Neural crest cell (in vitro differentiated cells): ENCODE measurements at regions not wholly inside any gene's neighbourhood (a gene's known extent, or its start where the extent isn't known, plus 50 kb on each side); places are given as distances from the start of the nearest gene placed in this dataset.

ENCODE experiments used
- DNase-seq: peaks from one replicate; pipeline ENCODE4 v3.0.0; 2021; ENCODE audit warnings: low read depth, mixed read lengths, low spot score
- H3K27ac Mint-ChIP-seq: one replicate; pipeline ENCODE4 v1.8.0; 2021; ENCODE audit warnings: mild to moderate bottlenecking, mixed read lengths; ENCODE audit not compliant: unreplicated experiment
- H3K27me3 Mint-ChIP-seq: 2 replicates; pipeline ENCODE4 v1.8.0; 2021; ENCODE audit warnings: low read depth, mild to moderate bottlenecking, mixed read lengths
- H3K36me3 Mint-ChIP-seq: 2 replicates; pipeline ENCODE4 v1.8.0; 2021; ENCODE audit warnings: low read depth, mild to moderate bottlenecking, mixed read lengths
- H3K4me1 Mint-ChIP-seq: 2 replicates; pipeline ENCODE4 v1.8.0; 2021; ENCODE audit warnings: mixed read lengths
- H3K4me3 Mint-ChIP-seq: one replicate; pipeline ENCODE4 v1.8.0; 2021; ENCODE audit warnings: mild to moderate bottlenecking, mixed read lengths
- H3K9me3 Mint-ChIP-seq: 2 replicates; pipeline ENCODE4 v1.8.0; 2021; ENCODE audit warnings: mixed read lengths
- CTCF ChIP-seq: fragments of 200-600 bp; sonication (generic); conservative IDR thresholded peaks from 2 replicates; pipeline ENCODE4 v1.5.0; 2021; ENCODE audit warnings: antibody characterized with exemption, mild to moderate bottlenecking

GRCh38 chr20:55251170-55251569, 754.1 kb downstream of the CBLN4 start:
- Mint-ChIP-seq H3K27me3 (no peaks in the 10 kb centered on the region), H3K4me3 (no peak overlapping the region), H3K27ac (no peak overlapping the region), H3K36me3 (no peaks in the 10 kb centered on the region), H3K4me1 (no peaks in the 10 kb centered on the region), H3K9me3 (peaks cover 11% of the 10 kb centered on the region)
- no peak for TF ChIP-seq CTCF
- DNase-seq = no peak

GRCh38 chr20:55242853-55243252, 762.5 kb downstream of the CBLN4 start:
- Mint-ChIP-seq H3K4me1 (no peaks in the 10 kb centered on the region), H3K4me3 (no peak overlapping the region), H3K36me3 (no peaks in the 10 kb centered on the region), H3K27ac (no peak overlapping the region), H3K9me3 (peaks cover 8% of the 10 kb centered on the region), H3K27me3 (no peaks in the 10 kb centered on the region)
- no peak for TF ChIP-seq CTCF
- no peak for DNase-seq

- no peaks in the 10 kb centered on the region for H3K9me3 Mint-ChIP-seq
Measured at GRCh38 chr20:55239269-55239668, 763.9 kb downstream of the DOK5 start.

GRCh38 chr20:55232647-55233046, 757.3 kb downstream of the DOK5 start:
- no peak overlapping the region for H3K4me3 Mint-ChIP-seq

More at GRCh38 chr20:55239269-55239668, 763.9 kb downstream of the DOK5 start:
- Mint-ChIP-seq H3K4me3 (no peak overlapping the region), H3K27me3 (no peaks in the 10 kb centered on the region), H3K27ac (no peak overlapping the region), H3K4me1 (no peaks in the 10 kb centered on the region), H3K36me3 (no peaks in the 10 kb centered on the region)
- no peak for TF ChIP-seq CTCF
- no peak for DNase-seq

GRCh38 chr20:55229451-55229850, 754.1 kb downstream of the DOK5 start:
- peaks cover 3% of the 10 kb centered on the region for H3K27me3 Mint-ChIP-seq
- peaks cover 5% of the 10 kb centered on the region for H3K9me3 Mint-ChIP-seq
- no peaks in the 10 kb centered on the region for H3K36me3 Mint-ChIP-seq
- DNase-seq = no peak
- H3K4me3 Mint-ChIP-seq = no peak overlapping the region
- no peak overlapping the region for H3K27ac Mint-ChIP-seq
- no peaks in the 10 kb centered on the region for H3K4me1 Mint-ChIP-seq
- no peak for TF ChIP-seq CTCF

More at GRCh38 chr20:55232647-55233046, 757.3 kb downstream of the DOK5 start:
- Mint-ChIP-seq H3K4me1 (no peaks in the 10 kb centered on the region), H3K27me3 (peaks cover 3% of the 10 kb centered on the region), H3K36me3 (no peaks in the 10 kb centered on the region), H3K9me3 (no peaks in the 10 kb centered on the region), H3K27ac (no peak overlapping the region)
- TF ChIP-seq CTCF = no peak
- DNase-seq = no peak
